Limb (tissue), 2 donors: ENCODE measurements at regions not wholly inside any gene's neighbourhood (a gene's known extent, or its start where the extent isn't known, plus 50 kb on each side); places are given as distances from the start of the nearest gene placed in this dataset.
"Not testable (repeated sequence)": the region's sequence is repeated elsewhere in the genome, so short reads cannot be mapped to it uniquely, and the experiment has no call there.

Experiments used
- DNase-seq, 2 donors: peaks; one replicate each; pipeline ENCODE4 v3.0.0-alpha.2; 2016; ENCODE audit errors: extremely low spot score in 2 of 2

DNA sequence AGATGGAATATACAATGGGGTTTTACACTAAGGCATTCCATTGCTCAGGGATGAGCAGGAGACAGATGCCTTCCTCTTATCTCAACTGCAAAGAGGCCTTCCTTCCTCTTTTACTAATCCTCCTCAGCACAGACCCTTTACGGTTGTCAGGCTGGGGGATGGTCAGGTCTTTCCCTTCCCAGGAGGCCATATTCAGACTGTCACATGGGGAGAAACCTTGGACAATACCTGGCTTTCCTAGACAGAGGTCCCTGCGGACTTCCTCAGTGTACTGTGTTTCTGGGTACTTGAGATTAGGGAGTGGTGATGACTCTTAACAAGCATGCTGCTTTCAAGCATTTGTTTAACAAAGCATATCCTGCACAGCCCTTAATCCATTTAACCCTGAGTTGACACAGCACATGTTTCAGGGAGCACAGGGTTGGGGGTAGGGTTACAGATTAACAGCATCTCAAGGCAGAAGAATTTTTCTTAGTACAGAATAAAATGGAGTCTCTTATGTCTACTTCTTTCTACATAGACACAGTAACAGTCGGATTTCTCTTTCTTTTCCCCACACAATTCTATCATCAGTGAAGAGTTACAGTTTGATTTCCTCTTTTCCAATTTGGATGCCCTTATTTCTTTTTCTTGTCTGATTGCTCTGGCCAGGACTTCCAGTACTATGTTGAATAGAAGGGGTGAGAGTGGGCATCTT, 737.1 kb downstream of the TRHDE start:
- not testable (repeated sequence) for DNase-seq

DNA sequence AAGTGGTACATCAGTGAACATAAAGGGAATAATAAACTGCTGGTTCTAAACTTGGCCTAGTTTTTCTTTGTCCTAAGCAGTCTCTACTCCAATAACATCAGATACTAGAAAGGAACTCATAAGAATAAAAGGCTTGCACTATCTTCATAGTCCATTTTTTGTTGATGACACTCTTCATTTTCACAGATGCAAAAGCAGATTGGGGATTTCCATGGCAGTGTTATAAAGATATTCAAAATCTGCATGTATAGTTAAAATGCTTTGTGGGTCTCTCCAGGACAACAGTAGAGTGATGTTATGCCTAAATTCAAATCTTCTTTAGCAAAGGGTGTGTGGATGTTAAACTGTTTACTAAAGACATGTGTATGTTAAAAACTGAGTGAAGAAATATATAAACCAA, 745.8 kb downstream of the TRHDE start:
- no peak for DNase-seq

DNA sequence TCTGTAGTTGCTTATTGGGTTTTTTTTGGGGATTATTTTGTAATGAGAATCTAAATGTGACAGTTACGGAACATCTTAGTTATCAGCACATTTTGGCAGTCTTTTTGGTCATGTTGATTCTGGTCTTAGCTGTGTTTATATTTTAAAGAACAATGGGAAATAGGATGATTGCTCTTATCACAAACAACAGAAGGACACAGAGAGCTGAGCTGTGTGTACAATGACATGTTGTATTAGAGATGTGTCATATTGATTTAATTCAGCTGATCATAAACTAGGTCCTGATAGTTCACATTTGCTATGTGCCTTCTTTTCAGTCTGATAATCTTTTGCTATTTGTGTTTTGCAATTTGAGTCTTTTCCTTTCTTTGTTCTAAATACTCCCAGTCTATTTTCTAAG, 781.7 kb downstream of the TRHDE start:
- no peak for DNase-seq

DNA sequence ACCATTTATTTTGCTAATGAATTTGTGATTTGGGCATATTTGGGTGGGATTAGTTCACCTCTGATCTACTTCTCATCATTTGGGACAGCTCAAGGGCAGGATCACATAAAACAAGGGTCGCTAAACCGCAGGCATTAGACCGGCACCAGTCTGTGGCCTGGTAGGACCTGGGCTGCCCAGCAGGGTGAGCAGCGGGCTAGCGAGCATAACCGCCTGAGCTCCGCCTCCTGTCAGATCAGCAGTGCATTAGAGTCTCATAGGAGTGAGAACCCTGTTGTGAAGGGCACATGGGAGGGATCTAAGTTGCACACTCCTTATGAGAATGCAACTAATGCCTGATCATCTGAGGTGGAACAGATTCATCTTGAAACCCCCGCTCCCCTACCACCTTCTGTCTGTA, 785.3 kb downstream of the TRHDE start:
- no peak for DNase-seq

DNA sequence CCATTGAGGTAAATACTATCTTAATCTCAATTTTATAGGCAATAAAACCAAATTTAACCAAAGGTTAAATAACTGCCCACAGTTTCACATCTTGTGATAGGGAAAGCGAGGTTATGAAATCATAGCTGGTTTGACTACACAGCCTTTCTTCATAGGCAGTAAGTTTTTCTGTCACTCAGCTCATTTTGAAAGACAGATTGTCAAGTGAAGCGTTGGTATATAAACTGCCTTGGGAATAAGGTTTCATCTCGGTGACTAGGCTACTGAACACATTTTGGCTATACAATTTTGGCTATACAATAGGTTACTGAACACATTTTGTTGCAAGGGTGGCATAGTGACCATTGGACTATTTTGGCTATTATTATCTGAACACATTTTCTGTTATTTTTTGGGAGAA, 793.7 kb downstream of the TRHDE start:
- no peak for DNase-seq

DNA sequence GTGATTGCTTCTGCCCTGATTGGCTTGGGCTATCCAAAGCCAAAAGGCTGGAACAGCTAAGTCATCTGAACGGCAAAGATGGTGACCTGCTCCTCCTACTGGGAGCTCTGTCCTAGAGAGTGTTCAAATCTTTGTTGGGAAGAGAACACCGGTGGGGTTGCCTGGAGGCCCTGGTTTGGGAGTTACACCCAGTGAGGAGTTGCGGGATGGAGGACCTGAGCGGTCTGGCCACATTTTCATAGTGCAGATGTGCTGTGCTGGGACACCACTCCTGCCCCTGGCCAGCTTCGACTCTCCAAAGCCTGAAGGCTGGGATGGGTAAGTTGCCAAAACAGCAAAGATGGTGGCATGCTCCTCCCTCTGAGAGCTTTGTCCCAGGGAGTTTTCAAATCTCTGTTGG, 795.4 kb downstream of the TRHDE start:
- no peak for DNase-seq

DNA sequence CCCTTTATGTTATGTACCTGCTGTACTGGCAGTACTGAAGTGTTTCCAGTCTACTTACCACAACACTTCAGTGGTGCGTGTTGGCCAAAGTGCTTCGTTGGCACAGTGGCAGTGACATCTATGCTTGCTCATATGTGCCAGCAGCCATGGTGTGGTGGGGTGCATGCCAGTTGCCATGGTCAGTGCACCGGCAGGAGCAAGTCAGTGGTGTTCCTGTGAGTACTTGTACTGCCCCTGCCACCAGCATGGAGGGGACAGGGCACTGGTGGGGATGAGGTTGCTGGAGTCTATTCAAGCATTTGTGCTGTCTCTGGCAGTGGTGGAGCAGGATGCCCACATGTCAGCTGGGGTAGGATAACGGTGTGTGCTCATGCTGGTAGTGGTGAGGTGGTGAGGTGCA, 800.0 kb downstream of the TRHDE start:
- DNase-seq, result no peak

DNA sequence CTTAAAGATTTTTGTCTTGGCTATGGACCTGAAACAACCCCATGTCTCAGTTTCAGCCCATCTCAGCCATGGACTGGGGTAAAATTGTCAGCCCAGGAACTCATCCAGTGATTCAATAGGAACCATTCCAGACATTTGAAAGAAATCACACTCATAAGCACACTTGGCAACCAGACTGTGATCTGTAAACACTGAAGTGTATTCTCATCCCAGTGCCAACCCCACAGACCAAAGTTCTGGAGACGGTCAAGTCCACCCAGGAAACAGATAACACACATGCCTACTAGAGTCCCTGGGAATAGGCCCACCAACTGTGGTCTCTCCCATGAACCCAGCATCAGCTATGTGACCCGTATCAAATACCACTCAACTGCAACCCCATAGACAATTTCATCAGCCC, 804.6 kb downstream of the TRHDE start:
- no peak for DNase-seq

DNA sequence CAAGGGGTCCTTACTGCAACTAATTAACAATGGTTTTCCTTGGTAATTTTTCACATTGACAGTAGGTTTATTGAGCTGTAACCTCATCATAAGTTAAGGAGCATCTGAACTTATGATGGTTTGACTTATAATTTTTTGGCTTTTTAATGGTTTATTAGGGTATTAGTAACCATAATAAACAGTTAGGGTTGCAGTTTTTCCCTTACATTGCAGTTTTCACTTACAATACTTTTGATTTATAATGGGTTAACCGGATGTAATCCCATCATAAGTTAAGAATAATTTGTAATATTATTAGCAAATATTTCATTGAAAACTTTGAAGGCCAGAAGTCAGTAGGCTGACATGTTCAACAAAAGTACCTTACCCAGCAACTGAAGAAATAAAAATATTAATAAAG, 811.6 kb downstream of the TRHDE start:
- no peak for DNase-seq

DNA sequence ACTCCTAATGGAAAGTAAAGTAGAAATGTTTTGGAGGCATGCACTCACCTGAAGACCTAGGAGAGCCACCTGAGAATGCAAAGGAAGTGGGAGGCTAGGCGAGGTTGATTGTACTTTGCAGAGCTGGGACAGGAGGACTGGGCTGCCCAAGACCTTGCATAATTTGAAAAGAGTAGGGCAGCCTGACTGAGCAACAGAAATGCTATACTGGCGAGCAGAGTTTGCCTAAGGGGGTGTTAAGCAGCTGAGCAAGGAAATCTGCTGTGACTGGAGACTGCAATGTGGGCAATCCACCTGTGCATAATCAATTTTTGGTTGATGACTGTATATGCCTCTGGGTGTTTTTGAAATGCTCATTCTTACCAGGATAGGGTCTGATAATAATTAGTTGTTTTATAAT, 834.1 kb downstream of the TRHDE start:
- DNase-seq, result no peak

DNA sequence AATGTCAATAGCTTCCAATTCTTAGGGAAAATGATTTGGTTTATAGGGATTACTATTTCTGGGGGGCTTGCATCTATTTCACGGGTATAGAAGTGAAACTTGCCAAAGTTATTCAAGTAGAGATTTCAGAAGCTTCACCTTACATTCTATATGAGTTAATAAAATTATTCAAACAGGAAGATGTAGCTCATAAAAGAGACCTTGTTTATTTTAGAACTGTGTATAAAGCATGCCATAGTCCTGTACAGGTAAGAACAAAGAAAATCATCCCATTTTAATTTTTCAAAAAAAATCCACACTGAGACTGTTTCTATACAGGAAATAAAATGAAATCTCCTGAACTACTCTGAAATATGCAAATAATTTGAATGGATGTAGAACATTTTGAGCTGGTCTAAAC, 834.7 kb downstream of the TRHDE start:
- no peak for DNase-seq

DNA sequence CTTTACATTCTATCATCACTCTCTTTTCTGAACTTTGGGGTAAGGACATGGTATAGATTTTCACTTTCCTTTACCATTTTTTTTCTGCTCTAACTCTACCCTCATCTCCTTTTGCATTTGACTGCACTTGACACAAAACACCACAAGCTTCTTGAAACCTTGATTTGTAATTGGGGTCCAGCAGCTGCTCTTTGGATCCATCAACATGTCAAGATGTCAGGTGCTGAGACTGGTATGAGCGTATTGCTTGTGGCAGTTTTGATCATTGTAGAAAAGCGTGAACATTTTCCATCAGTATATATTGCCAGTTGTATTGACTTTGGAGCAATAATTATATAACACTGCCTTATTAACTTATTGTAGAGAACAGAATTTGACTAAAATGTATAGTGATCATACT, 838.6 kb downstream of the TRHDE start:
- DNase-seq, result no peak

DNA sequence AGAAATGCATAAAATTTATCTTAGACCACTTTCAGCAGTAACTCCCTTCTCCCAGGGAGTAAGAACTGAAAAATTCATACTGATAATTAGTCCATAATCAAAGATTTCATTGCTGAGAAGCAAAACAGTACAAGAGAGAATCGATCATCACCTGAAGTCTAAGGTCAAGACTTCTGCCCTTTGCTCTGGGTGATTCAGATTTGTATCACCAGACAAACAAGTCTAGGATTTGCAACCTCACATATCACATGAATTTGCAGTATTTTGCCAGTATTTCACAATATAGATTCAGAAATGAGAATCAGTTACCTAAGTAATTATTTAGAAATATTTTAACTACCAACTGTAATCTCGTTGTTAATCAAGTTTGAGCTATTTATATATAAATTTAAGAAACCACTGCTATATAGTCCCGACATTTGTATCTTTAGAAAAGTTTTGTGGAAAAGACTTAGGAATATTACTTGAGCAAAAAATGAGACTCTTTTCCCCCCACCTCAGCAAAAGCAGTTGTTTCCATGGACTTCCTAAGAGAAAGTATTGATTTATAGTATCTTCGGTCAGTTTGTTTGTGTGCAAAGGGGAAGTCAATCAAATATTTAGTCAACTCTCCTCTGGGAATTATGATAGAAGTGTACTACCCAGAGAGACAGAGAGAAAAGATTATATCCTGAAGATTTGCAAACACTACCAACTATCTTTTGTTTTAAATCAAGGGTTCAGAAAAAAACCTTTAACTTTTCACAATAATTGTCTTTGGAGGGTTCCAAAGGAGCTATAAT, 840.1 kb downstream of the TRHDE start:
- no peak for DNase-seq

DNA sequence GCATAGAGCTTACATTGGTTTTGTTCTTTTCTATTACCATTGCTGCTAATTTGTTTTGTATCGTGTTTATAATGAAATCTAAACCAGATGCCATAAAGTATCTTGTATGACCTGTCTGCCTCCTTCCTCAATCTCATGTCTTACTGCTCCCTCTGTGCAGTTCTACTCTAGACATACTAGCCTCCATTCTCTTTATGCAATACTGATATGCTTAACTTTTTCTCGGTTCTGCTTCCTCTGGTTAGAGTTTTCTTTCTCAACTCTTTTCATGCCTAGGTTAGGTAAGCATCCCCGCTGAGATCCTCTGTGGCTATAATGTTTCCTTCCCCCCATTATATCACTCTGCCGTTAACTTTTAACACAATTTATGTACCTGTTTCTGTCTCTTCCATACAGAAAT, 852.3 kb downstream of the TRHDE start:
- DNase-seq, result no peak

DNA sequence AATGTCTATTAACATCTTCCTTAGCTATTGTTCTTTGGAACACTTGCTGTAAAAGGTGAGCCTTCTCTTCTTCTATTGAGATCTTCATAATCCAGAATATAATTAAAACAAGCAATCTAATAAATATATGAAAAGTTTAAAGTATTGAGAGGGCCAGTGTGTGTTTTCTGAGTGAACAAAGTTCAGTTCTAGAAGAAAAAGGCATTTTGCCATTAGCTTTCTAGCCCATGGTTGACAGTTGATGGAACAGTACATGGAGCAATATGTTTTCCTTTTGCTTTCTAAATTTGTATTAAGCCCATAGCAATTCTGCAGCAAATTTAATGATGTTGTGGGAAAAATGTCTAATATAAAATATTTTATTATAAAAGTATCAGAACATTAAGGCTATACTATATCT, 853.0 kb downstream of the TRHDE start:
- DNase-seq, result no peak

DNA sequence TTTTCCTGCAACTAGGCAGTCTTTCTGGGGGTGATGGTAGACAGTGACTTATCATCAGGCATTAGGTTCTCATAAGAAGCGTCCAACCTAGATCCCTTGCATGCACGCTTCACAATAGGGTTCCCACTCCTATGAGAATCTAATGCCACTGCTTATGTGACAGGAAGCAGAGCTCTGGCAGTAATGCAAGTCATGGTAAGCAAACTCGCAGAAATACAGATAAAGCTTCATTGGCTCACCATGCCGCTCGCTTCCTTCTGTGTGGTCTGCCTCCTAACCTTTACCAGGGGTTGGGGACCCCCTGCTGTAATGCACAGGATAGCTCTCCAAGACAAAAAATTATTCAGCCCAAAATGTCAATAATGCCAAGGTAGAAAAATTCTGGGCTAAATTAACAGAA, 864.2 kb downstream of the TRHDE start:
- no peak for DNase-seq

DNA sequence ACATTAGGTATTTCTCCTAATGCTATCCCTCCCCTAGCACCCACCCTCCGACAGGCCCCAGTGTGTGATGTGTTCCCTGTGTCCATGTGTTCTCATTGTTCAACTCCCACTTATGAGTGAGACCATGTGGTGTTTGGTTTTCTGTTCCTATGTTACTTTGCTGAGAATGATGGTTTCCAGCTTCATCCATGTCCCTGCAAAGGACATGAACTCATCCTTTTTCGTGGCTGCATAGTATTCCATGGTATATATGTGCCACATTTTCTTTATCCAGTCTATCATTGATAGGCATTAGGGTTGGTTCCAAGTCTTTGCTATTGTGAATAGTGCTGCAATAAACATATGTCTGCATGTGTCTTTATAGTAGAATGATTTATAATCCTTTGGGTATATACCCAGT, 867.5 kb downstream of the TRHDE start:
- DNase-seq, result not testable (repeated sequence)

DNA sequence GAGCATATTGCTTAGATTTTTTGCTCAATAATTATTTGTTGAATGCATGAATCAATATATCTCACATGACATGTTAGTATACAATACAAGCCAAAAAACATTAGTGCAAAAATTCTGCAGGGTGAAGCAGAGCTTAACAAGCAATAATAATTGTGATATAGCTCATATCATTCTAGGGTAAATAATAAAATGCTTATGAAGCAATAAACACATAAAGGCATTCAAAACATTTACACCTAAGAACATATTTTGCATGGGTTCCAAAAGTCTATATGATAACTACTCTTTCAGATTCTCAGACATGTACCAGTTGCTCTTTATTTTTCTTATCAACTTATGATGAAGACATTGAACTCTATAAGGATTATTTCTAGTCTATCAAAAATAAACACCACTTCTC, 886.2 kb downstream of the TRHDE start:
- DNase-seq, result no peak

DNA sequence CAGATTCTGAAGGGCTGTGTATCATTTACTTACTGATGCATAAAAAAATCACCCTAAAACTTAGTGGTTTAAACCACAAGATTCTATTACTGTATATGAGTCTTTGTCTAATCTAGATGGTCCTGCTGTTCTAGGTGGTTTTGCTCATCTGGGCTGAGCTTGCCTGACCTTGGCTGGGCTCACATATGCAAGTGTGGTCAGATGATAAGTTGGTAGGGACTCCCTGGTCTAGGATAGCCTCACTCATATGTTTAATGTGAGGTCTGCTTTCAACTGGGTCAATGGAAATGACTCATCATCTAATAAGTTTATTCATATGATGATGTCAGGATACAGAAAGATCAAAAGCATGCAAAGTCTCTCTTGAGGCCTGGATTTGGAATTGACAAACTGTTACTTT, 887.8 kb downstream of the TRHDE start:
- no peak for DNase-seq

DNA sequence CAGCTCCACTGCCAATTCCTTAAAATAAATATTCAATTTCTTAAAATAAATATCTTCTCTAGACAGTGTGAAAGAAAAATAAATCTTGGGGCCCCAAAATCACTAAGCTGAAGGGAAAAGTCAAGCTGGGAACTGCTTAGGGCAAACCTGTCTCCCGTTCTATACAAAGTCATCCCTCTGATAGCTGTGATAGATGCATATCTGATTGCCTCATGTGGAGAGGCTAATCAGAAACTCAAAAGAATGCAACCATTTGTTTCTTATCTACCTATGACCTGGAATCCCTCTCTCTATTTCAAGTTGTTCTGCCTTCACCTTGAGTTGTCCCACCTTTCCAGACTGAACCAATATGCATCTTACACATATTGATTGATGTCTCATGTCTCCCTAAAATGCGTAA, 889.8 kb downstream of the TRHDE start:
- DNase-seq, result no peak

DNA sequence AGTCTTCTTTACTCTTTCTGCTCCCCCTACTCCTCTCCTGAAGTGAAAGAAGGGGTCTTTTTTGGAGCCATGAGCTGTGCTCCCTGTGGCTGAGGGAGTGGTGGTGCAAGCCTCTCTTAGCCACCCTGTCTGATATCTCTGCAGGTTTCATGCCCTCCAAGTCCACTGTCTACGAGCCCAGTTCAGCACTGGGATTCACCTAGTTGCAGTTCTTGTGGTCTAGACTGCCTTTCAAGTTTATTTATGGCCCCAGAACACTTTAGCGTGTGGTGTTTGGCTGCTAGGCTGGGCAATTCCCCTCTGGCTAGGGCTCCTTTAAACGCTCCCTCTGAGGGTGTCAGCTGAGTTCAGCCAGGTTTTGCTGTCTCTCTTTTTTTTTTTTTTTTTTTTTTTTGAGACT, 908.6 kb downstream of the TRHDE start:
- no peak for DNase-seq

DNA sequence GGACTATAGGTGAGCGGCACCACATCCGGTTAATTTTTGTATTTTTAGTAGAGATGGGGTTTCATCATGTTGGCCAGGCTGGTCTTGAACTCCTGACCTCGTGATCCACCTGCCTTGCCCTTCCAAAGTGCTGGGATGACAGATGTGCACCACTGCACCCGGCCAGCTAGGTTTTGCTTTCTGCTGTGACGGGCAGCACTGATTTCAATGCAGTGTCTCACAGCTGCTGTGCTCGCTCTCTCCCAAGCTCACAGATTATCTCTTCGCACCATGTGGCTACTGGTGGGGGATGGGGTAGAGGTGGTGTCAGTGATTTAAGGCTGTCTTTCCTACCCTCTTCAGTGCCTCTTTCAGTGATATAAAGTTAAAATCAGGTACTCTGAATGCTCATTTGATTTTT, 909.1 kb downstream of the TRHDE start:
- no peak for DNase-seq

DNA sequence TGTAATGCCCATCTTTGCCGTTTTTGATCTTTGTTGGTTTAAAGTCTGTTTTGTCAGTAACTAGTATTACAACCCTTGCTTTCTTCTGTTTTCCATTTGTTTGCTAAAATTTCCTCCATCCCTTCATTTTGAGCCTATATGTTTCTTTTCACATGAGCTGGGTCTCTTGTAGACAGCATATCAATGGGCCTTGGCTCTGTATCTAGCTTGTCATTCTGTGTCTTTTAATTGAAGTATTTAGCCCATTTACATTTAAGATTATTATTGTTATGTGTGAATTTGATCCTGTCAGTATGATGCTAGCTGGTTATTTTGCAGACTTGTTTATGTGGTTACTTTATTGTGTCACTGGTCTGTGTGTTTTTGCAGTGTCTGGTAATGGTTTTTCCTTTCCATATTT, 913.2 kb downstream of the TRHDE start:
- DNase-seq, result no peak
